MCF 10A (cell line): ENCODE measurements at regions not wholly inside any gene's neighbourhood (a gene's known extent, or its start where the extent isn't known, plus 50 kb on each side); places are given as distances from the start of the nearest gene placed in this dataset.

Experiments
- BruUV-seq: library from RNA; stranded (reverse); fragments of 400-500 nt; replicated peaks from 2 replicates; lab custom pipeline; 2021; lab: Mats Ljungman, UMichigan
- CTCF ChIA-PET: fragments of 300-600 bp; sonication (Branson Sonifier 250); formaldehyde crosslinking; extraction: SDS; loops from one replicate; lab custom pipeline; 2021; ENCODE audit warnings: antibody characterized with exemption, inconsistent platforms; lab: Yijun Ruan, JAX
- POLR2A ChIA-PET: fragments of 300-600, 350-650 bp; sonication (Branson Sonifier 250); formaldehyde crosslinking; extraction: SDS; loops from one replicate; lab custom pipeline; 2020; ENCODE audit warnings: antibody characterized with exemption, inconsistent platforms; lab: Yijun Ruan, JAX
- DNase-seq: peaks from one replicate; pipeline ENCODE4 v3.0.0-alpha.2; 2018; ENCODE audit not compliant: unreplicated experiment
- H3K27ac Mint-ChIP-seq: one replicate; pipeline ENCODE4 v1.8.0; 2022; ENCODE audit warnings: mild to moderate bottlenecking, low read depth, mixed read lengths; ENCODE audit not compliant: unreplicated experiment
- H3K27me3 Mint-ChIP-seq: one replicate; pipeline ENCODE4 v1.8.0; 2022; ENCODE audit warnings: mixed read lengths; ENCODE audit not compliant: insufficient read depth, unreplicated experiment
- H3K36me3 Mint-ChIP-seq: one replicate; pipeline ENCODE4 v1.8.0; 2022; ENCODE audit warnings: mild to moderate bottlenecking, moderate library complexity, mixed read lengths; ENCODE audit not compliant: insufficient read depth, unreplicated experiment
- H3K4me1 Mint-ChIP-seq: one replicate; pipeline ENCODE4 v1.8.0; 2022; ENCODE audit warnings: mixed read lengths; ENCODE audit not compliant: insufficient read depth, unreplicated experiment
- H3K4me3 Mint-ChIP-seq: one replicate; pipeline ENCODE4 v1.8.0; 2022; ENCODE audit warnings: mild to moderate bottlenecking, moderate library complexity, mixed read lengths; ENCODE audit not compliant: unreplicated experiment
- H3K9me3 Mint-ChIP-seq: one replicate; pipeline ENCODE4 v1.8.0; 2022; ENCODE audit warnings: mixed read lengths; ENCODE audit not compliant: unreplicated experiment
- intact Hi-C: fragments of 100-400 bp; cut with micrococcal nuclease; formaldehyde crosslinking; loops from 2 replicates; pipeline ENCODE4 v1.14.1; 2022
- TF ChIP-seq, protein P1 (sequence below): fragments of 200-600 bp; IDR thresholded peaks from one replicate; pipeline ENCODE4 v1.8.0; 2022; ENCODE audit warnings: antibody characterized with exemption, mild to moderate bottlenecking; ENCODE audit not compliant: unreplicated experiment

- Mint-ChIP-seq H3K4me3 (no peak overlapping the region), H3K27me3 (no peaks in the 10 kb centered on the region), H3K36me3 (peaks cover 5% of the 10 kb centered on the region), H3K4me1 (no peaks in the 10 kb centered on the region), H3K27ac (no peak overlapping the region), H3K9me3 (peaks cover 14% of the 10 kb centered on the region)
- ChIA-PET POLR2A (interaction anchor here (1.1 kb wide), 1 partner anchor 113 kb away, joined by 3 read pairs; no protein-coding TSS in a partner anchor), CTCF (interaction anchor here (0.7 to 2.3 kb wide), 2 partner anchors 107 to 139 kb away, joined by 4 to 8 read pairs; no protein-coding TSS in a partner anchor)
- TF ChIP-seq, protein P1, sequence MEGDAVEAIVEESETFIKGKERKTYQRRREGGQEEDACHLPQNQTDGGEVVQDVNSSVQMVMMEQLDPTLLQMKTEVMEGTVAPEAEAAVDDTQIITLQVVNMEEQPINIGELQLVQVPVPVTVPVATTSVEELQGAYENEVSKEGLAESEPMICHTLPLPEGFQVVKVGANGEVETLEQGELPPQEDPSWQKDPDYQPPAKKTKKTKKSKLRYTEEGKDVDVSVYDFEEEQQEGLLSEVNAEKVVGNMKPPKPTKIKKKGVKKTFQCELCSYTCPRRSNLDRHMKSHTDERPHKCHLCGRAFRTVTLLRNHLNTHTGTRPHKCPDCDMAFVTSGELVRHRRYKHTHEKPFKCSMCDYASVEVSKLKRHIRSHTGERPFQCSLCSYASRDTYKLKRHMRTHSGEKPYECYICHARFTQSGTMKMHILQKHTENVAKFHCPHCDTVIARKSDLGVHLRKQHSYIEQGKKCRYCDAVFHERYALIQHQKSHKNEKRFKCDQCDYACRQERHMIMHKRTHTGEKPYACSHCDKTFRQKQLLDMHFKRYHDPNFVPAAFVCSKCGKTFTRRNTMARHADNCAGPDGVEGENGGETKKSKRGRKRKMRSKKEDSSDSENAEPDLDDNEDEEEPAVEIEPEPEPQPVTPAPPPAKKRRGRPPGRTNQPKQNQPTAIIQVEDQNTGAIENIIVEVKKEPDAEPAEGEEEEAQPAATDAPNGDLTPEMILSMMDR = no peak
- intact Hi-C loops = no loop called here
- no peak for DNase-seq
- no TSS peak for BruUV-seq
Observed at GRCh38 chr1:201666645-201667044, 127.7 kb downstream of the NAV1 start.

DNA sequence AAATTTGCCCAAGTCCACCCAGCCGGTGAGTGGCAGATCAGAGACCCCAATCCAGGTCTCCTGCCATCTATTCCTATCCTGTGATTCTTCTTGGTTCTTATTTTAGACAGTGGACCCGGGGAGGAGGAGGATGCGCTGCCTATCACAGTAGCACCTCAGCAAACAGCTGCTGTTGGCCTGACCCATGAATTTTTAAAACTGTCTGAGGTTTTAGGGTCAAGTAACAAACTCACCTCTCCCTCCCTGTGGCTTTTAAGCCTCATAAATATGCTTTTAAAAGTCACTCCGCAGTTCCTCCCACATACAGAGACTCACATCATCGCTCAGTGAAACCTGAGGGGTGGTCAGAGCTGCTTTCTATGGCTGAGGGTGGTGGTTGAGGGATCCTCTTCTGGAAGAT is 128.6 kb downstream of the NAV1 start:
- no peak overlapping the region for H3K27ac Mint-ChIP-seq
- no peaks in the 10 kb centered on the region for H3K4me1 Mint-ChIP-seq
- intact Hi-C loops = no loop called here
- BruUV-seq = no TSS peak
- H3K9me3 Mint-ChIP-seq = peaks cover 14% of the 10 kb centered on the region
- CTCF ChIA-PET = interaction anchor here (0.6 to 2.3 kb wide), 5 partner anchors 13 to 126 kb away, joined by 3 to 8 read pairs (median 4); no protein-coding TSS in a partner anchor
- POLR2A ChIA-PET = interaction anchor here (1.1 kb wide), 1 partner anchor 114 kb away, joined by 3 read pairs; no protein-coding TSS in a partner anchor
- H3K27me3 Mint-ChIP-seq = no peaks in the 10 kb centered on the region
- peaks cover 5% of the 10 kb centered on the region for H3K36me3 Mint-ChIP-seq
- TF ChIP-seq, protein P1 = no peak
- no peak overlapping the region for H3K4me3 Mint-ChIP-seq
- no peak for DNase-seq

DNA sequence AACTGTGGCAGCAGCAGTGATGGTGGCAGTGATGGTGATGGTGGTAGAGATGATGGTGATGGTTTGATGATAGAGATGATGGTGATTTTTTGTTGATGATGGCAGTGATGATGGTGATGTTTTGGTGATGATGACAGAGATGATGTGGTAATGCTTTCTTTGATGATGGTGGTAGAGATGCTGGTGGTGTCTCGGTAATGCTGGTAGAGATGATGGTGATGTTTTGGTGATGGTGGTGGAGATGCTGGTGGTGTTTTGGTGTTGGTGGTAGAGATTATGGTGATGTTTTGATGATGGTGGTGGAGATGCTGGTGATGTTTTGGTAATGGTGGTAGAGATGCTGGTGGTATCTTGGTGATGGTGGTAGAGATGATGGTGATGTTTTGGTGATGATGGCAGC is 131.6 kb downstream of the NAV1 start:
- BruUV-seq = no TSS peak
- Mint-ChIP-seq H3K4me1 (no peaks in the 10 kb centered on the region), H3K4me3 (no peak overlapping the region), H3K36me3 (no peaks in the 10 kb centered on the region), H3K9me3 (peaks cover 5% of the 10 kb centered on the region), H3K27ac (no peak overlapping the region), H3K27me3 (no peaks in the 10 kb centered on the region)
- intact Hi-C loops = no loop called here
- no peak for DNase-seq
- TF ChIP-seq, protein P1 = no peak
- ChIA-PET CTCF (interaction anchor here (0.6 to 1.5 kb wide), 3 partner anchors 10 to 118 kb away, joined by 3 to 6 read pairs (median 3); no protein-coding TSS in a partner anchor), POLR2A (interaction anchor here (0.7 kb wide), 1 partner anchor 290 kb away, joined by 3 read pairs; no protein-coding TSS in a partner anchor)

DNA sequence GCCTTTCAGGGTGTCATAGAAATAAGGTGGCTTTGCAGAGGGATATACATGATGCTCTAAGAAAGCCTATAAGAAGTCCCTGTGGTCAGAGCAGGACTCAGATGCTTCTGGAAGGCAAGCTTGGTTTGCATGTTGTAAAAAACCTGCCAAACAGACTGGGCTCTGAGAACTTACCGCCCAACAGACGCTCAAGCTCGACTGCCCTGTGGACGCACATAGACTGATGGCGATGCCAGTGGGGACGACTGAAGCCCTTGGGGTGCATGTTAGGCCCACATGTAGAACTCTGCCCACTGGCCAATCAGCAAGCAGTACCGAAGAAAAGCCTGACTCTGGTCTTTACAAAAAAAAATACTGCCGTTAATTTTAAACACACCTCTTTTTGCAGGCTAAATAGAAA is 133.8 kb downstream of the NAV1 start:
- CTCF ChIA-PET = interaction anchor here (0.7 to 1.8 kb wide), 3 partner anchors 32 to 89 kb away, joined by 3 to 9 read pairs (median 3); no protein-coding TSS in a partner anchor
- Mint-ChIP-seq H3K27ac (no peak overlapping the region), H3K4me3 (no peak overlapping the region), H3K4me1 (peaks cover 6% of the 10 kb centered on the region), H3K9me3 (no peaks in the 10 kb centered on the region), H3K36me3 (no peaks in the 10 kb centered on the region), H3K27me3 (no peaks in the 10 kb centered on the region)
- TF ChIP-seq, protein P1 = no peak
- POLR2A ChIA-PET = interaction anchor here (0.7 to 1.6 kb wide), 3 partner anchors 9 to 91 kb away, joined by 3 to 5 read pairs (median 3); no protein-coding TSS in a partner anchor
- DNase-seq = no peak
- intact Hi-C loops = no loop called here
- BruUV-seq = no TSS peak
